ENCODE measurements at regions not wholly inside any gene's neighbourhood (a gene's known extent, or its start where the extent isn't known, plus 50 kb on each side); places are given as distances from the start of the nearest gene placed in this dataset.

DNA sequence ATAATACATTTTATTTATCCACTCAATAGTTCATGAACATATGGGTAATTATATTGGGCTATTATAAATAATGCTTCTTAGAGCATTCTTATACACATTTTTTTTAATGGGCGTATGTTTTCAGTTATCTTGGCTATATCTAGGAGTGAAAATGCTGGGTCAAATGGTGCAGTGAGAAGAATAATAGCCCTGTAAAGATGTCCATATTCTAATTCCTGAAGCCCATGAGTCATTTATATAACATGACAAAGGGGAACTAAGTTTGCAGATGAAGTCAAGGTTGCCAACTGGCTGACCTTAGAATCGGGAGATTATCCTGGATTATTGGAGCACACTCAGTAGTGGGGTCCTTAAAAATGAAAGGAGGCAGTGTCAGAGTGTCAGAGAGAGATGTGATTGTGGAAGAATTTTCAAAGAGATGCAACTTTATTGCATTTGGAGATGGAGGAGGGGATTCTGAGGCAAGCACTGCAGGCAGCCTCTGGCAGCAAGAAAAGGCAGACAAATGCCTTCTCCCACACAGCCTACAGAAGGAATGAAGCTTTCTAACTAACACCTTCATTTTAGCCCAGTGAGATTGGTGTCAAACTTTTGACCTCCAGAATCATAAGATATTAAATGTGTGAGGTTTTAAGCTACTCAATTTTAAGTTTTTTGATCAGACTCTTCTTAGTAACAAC is 106.1 kb upstream of the HS3ST1 start (continued):
- TF ChIP-seq RERE (CRISPR knock-in tag; IDR thresholded peaks at IDR 0.05; ENCODE audit: borderline replicate concordance), result no peak

GRCh38 chr4:11532138-11532537 is 103.4 kb upstream of the HS3ST1 start:
- Histone ChIP-seq H3K9ac (ENCODE audit: insufficient read depth in 1 of 2, low read depth in 2 of 2, low read length in 2 of 2) (no peak overlapping the region), H3K9me3 (replicated peaks; ENCODE audit: control insufficient read depth, insufficient read depth, low read depth, low read length) (no peaks in the 10 kb centered on the region), H3K4me1 (replicated peaks in 1 of 2; ENCODE audit: control insufficient read depth in 2 of 2, insufficient read depth in 2 of 2, low read length in 2 of 2) (no peaks in the 10 kb centered on the region), H4K20me1 (replicated peaks; ENCODE audit: control insufficient read depth, insufficient read depth, low read length) (no peaks in the 10 kb centered on the region), H3K36me3 (ENCODE audit: control insufficient read depth, insufficient read depth, low read length) (no peaks in the 10 kb centered on the region), H3K9me1 (ENCODE audit: control insufficient read depth, insufficient read depth, low read length) (no peaks in the 10 kb centered on the region), H3K27me3 (ENCODE audit: control insufficient read depth in 2 of 2, insufficient read depth in 2 of 2, low read length in 2 of 2) (no peaks in the 10 kb centered on the region), H3K4me2 (ENCODE audit: insufficient read depth, low read length) (no peak overlapping the region), H3K79me2 (ENCODE audit: control insufficient read depth, insufficient read depth, low read length) (no peaks in the 10 kb centered on the region), H2AFZ (ENCODE audit: low read depth, low read length) (no peak overlapping the region), H3K4me3 (no peak overlapping the region), H3K27ac (ENCODE audit: extremely low read depth, low read depth, low read length) (no peak overlapping the region)
- POLR2A ChIA-PET, result no interaction called here
- ATAC-seq, result no peak
- intact Hi-C loops (cut with micrococcal nuclease) (no loop called here), in situ Hi-C loops (cut with MboI) (no loop called here)
- CTCF ChIA-PET (ENCODE audit: low intra/inter-chr PET ratio), result no interaction called here
- BruUV-seq (replicated peaks), result no TSS peak
- no peak for DNase-seq (ENCODE audit: extremely low read depth in 1 of 4, low spot score in 3 of 4)
- 0% methylated on average over 2 of the region's 2 CpGs for WGBS (ENCODE audit: insufficient coverage, low coverage, missing lambda C conversion rate)
- FAIRE-seq, result no peak
- no peak for TF ChIP-seq HOXB6 (CRISPR knock-in tag; IDR thresholded peaks at IDR 0.05; ENCODE audit: borderline replicate concordance)
- TF ChIP-seq ZNF143 (CRISPR knock-in tag; IDR thresholded peaks at IDR 0.05), result no peak
- no peak for TF ChIP-seq ZNF212 (CRISPR knock-in tag; IDR thresholded peaks at IDR 0.05)
- TF ChIP-seq, protein P1, sequence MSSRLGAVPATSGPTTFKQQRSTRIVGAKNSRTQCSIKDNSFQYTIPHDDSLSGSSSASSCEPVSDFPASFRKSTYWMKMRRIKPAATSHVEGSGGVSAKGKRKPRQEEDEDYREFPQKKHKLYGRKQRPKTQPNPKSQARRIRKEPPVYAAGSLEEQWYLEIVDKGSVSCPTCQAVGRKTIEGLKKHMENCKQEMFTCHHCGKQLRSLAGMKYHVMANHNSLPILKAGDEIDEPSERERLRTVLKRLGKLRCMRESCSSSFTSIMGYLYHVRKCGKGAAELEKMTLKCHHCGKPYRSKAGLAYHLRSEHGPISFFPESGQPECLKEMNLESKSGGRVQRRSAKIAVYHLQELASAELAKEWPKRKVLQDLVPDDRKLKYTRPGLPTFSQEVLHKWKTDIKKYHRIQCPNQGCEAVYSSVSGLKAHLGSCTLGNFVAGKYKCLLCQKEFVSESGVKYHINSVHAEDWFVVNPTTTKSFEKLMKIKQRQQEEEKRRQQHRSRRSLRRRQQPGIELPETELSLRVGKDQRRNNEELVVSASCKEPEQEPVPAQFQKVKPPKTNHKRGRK (tag; IDR thresholded peaks at IDR 0.05), result no peak
- no peak for TF ChIP-seq JUN (IDR thresholded peaks at IDR 0.05; ENCODE audit: borderline replicate concordance, low read depth, low read length)
- no peak for TF ChIP-seq JUN (CRISPR knock-in tag; IDR thresholded peaks at IDR 0.05; ENCODE audit: borderline replicate concordance)
- TF ChIP-seq BRCA1 (IDR thresholded peaks at IDR 0.05), result no peak
- TF ChIP-seq BRCA1 (CRISPR knock-in tag; IDR thresholded peaks at IDR 0.05), result no peak
- no peak for TF ChIP-seq DPF2 (IDR thresholded peaks at IDR 0.05)
- TF ChIP-seq BCLAF1 (IDR thresholded peaks at IDR 0.05; ENCODE audit: borderline replicate concordance in 1 of 2, control insufficient read depth in 1 of 2, low read depth in 2 of 2, low read length in 1 of 2), result no peak

All from K562 (cell line).